ENCODE measurements at regions not wholly inside any gene's neighbourhood (a gene's known extent, or its start where the extent isn't known, plus 50 kb on each side); places are given as distances from the start of the nearest gene placed in this dataset.

DNA sequence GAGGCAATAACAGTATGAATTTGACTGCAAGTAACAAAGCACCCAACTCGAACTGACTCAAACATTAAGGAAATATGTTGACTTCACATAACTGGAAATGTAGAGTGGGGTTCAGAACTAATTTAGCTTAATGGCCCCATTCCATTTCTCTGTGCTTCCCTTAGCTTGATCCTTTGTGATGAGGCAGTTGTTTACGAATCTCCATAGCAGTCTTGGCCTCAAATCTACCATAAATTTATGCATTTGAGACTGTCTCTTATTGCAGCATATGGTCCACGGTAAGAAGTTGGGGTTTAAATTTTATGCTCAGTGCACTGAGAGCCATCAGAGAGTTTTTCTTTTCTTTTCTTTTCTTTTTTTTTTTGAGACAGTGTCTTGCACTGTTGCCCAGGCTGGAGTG, 148.7 kb upstream of the POU1F1 start:
- Histone ChIP-seq H2AFZ (ENCODE audit: low read length) (no peak overlapping the region), H3K27ac (ENCODE audit: low read depth, low read length) (no peak overlapping the region), H3K27me3 (ENCODE audit: insufficient read depth, low read length) (no peaks in the 10 kb centered on the region), H3K79me2 (ENCODE audit: insufficient read depth, low read length) (no peaks in the 10 kb centered on the region), H3K4me1 (ENCODE audit: insufficient read depth, low read length) (no peaks in the 10 kb centered on the region), H3K4me2 (ENCODE audit: insufficient read depth, low read length) (no peak overlapping the region), H3K9me3 (ENCODE audit: low read depth, low read length) (no peaks in the 10 kb centered on the region), H4K20me1 (ENCODE audit: insufficient read depth, low read length) (no peaks in the 10 kb centered on the region), H3K4me3 (ENCODE audit: insufficient read depth, low read length) (no peak overlapping the region), H3K36me3 (ENCODE audit: insufficient read depth, low read length) (no peaks in the 10 kb centered on the region)
- no peak for DNase-seq (ENCODE audit: insufficient read length, low spot score, missing footprints)
- TF ChIP-seq, protein P1, sequence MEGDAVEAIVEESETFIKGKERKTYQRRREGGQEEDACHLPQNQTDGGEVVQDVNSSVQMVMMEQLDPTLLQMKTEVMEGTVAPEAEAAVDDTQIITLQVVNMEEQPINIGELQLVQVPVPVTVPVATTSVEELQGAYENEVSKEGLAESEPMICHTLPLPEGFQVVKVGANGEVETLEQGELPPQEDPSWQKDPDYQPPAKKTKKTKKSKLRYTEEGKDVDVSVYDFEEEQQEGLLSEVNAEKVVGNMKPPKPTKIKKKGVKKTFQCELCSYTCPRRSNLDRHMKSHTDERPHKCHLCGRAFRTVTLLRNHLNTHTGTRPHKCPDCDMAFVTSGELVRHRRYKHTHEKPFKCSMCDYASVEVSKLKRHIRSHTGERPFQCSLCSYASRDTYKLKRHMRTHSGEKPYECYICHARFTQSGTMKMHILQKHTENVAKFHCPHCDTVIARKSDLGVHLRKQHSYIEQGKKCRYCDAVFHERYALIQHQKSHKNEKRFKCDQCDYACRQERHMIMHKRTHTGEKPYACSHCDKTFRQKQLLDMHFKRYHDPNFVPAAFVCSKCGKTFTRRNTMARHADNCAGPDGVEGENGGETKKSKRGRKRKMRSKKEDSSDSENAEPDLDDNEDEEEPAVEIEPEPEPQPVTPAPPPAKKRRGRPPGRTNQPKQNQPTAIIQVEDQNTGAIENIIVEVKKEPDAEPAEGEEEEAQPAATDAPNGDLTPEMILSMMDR (IDR thresholded peaks at IDR 0.05; ENCODE audit: extremely low read depth, low read depth, low read length): no peak

DNA sequence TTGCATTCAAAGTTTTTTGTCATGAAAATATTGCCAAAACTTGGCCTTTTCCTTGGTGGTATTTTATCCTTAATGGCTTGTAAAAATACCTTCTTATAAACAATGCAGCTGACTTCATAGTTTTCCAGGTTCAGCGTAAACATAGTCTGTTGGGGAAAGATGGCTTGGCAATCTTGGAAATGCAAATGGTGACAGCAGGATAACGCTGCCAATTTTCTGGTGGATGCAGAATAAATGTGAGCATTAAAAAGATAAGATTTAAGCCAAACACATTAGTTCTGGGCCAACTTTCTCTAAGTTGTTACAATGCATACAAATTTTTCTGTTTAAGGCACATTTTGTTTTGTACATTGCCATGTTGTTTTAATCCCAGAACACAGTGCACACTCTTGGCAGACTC, 147.0 kb upstream of the POU1F1 start:
- Histone ChIP-seq H3K27ac (ENCODE audit: low read depth, low read length) (no peak overlapping the region), H3K36me3 (ENCODE audit: insufficient read depth, low read length) (no peaks in the 10 kb centered on the region), H3K4me2 (ENCODE audit: insufficient read depth, low read length) (no peak overlapping the region), H3K27me3 (ENCODE audit: insufficient read depth, low read length) (no peaks in the 10 kb centered on the region), H3K4me1 (ENCODE audit: insufficient read depth, low read length) (peaks cover 2% of the 10 kb centered on the region), H3K79me2 (ENCODE audit: insufficient read depth, low read length) (no peaks in the 10 kb centered on the region), H3K4me3 (ENCODE audit: insufficient read depth, low read length) (no peak overlapping the region), H4K20me1 (ENCODE audit: insufficient read depth, low read length) (no peaks in the 10 kb centered on the region), H3K9me3 (ENCODE audit: low read depth, low read length) (no peaks in the 10 kb centered on the region), H2AFZ (ENCODE audit: low read length) (no peak overlapping the region)
- DNase-seq (ENCODE audit: insufficient read length, low spot score, missing footprints): no peak
- TF ChIP-seq, protein P1 (IDR thresholded peaks at IDR 0.05; ENCODE audit: extremely low read depth, low read depth, low read length): no peak

DNA sequence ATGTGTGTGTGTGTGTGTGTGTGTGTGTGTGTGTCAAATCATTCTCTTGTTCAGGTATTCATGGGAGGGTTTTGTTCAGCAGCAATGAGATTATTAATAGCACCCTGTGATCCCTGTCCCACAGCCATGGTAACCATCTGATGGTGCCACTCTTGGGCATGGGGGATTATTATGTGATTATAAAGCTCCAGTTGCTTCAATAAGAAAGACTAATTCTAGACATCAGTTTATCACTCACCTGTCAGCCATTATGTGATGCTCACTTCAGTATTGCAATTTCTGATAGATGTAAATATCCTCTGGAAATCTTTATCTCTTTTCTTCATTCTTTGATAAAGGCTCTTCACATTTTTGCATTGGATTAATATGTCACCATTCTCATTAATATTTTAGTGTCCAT, 145.9 kb upstream of the POU1F1 start:
- Histone ChIP-seq H3K4me2 (ENCODE audit: insufficient read depth, low read length) (no peak overlapping the region), H3K27ac (ENCODE audit: low read depth, low read length) (no peak overlapping the region), H3K36me3 (ENCODE audit: insufficient read depth, low read length) (no peaks in the 10 kb centered on the region), H3K4me3 (ENCODE audit: insufficient read depth, low read length) (no peak overlapping the region), H2AFZ (ENCODE audit: low read length) (no peak overlapping the region), H3K4me1 (ENCODE audit: insufficient read depth, low read length) (peaks cover 4% of the 10 kb centered on the region), H3K79me2 (ENCODE audit: insufficient read depth, low read length) (no peaks in the 10 kb centered on the region), H3K9me3 (ENCODE audit: low read depth, low read length) (no peaks in the 10 kb centered on the region), H3K27me3 (ENCODE audit: insufficient read depth, low read length) (no peaks in the 10 kb centered on the region), H4K20me1 (ENCODE audit: insufficient read depth, low read length) (no peaks in the 10 kb centered on the region)
- no peak for DNase-seq (ENCODE audit: insufficient read length, low spot score, missing footprints)
- TF ChIP-seq, protein P1 (IDR thresholded peaks at IDR 0.05; ENCODE audit: extremely low read depth, low read depth, low read length): no peak

DNA sequence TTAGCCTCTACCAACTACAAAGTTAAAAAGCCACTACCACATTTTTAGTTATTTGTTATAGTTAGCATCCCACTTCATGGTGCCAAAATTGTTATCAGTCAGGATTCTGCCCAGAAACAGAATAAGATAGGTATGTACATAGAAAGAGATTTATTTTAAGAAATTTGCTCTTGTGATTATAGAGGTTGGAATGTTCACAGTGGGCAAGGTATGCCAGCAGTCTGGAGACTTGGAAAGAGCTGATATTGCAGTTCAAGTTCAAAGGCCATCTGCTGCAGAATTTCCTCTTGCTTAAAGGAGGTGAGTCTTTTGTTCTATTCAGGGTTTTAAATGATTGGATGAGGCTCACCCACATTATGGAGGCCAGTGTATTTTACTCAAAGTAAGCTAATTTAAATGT, 143.8 kb upstream of the POU1F1 start:
- Histone ChIP-seq H3K4me2 (ENCODE audit: insufficient read depth, low read length) (no peak overlapping the region), H4K20me1 (ENCODE audit: insufficient read depth, low read length) (no peaks in the 10 kb centered on the region), H3K27me3 (ENCODE audit: insufficient read depth, low read length) (no peaks in the 10 kb centered on the region), H3K9me3 (ENCODE audit: low read depth, low read length) (no peaks in the 10 kb centered on the region), H3K4me1 (ENCODE audit: insufficient read depth, low read length) (peaks cover 4% of the 10 kb centered on the region), H2AFZ (ENCODE audit: low read length) (no peak overlapping the region), H3K36me3 (ENCODE audit: insufficient read depth, low read length) (no peaks in the 10 kb centered on the region), H3K4me3 (ENCODE audit: insufficient read depth, low read length) (no peak overlapping the region), H3K27ac (ENCODE audit: low read depth, low read length) (no peak overlapping the region), H3K79me2 (ENCODE audit: insufficient read depth, low read length) (no peaks in the 10 kb centered on the region)
- TF ChIP-seq, protein P1 (IDR thresholded peaks at IDR 0.05; ENCODE audit: extremely low read depth, low read depth, low read length): no peak
- DNase-seq (ENCODE audit: insufficient read length, low spot score, missing footprints): no peak

Measured in osteoblast (primary cell).